H9 (cell line): ENCODE measurements at regions not wholly inside any gene's neighbourhood (a gene's known extent, or its start where the extent isn't known, plus 50 kb on each side); places are given as distances from the start of the nearest gene placed in this dataset.

Experiments
- DNase-seq: peaks from one replicate; pipeline ENCODE4 v3.0.0-alpha.2; 2017
- H2AFZ ChIP-seq: one replicate; pipeline ENCODE4 v1.6.1; 2013; ENCODE audit warnings: mild to moderate bottlenecking, low read length, control low read depth, moderate library complexity
- H2AK5ac ChIP-seq: 2 replicates; pipeline ENCODE4 v1.6.1; 2013; ENCODE audit warnings: low read length, control low read depth, mixed read lengths; ENCODE audit not compliant: insufficient read length
- H2BK120ac ChIP-seq: one replicate; pipeline ENCODE4 v1.6.1; 2013; ENCODE audit warnings: low read depth, mild to moderate bottlenecking, low read length, control low read depth, inconsistent platforms; ENCODE audit not compliant: poor library complexity, severe bottlenecking
- H2BK12ac ChIP-seq: 2 replicates; pipeline ENCODE4 v1.6.1; 2013; ENCODE audit warnings: low read length, control low read depth, mixed read lengths, low read depth; ENCODE audit not compliant: insufficient read length
- H2BK15ac ChIP-seq: 2 replicates; pipeline ENCODE4 v1.6.1; 2013; ENCODE audit warnings: low read depth, low read length, control low read depth
- H2BK20ac ChIP-seq: one replicate; pipeline ENCODE4 v1.6.1; 2013; ENCODE audit warnings: low read depth, mild to moderate bottlenecking, low read length, control low read depth, inconsistent platforms; ENCODE audit not compliant: poor library complexity, severe bottlenecking
- H2BK5ac ChIP-seq: 2 replicates; pipeline ENCODE4 v1.6.1; 2013; ENCODE audit warnings: low read length, control low read depth, mixed read lengths; ENCODE audit not compliant: insufficient read length
- H3K14ac ChIP-seq: 2 replicates; pipeline ENCODE4 v1.6.1; 2013; ENCODE audit warnings: low read length, control low read depth; ENCODE audit not compliant: insufficient read depth
- H3K18ac ChIP-seq: 2 replicates; pipeline ENCODE4 v1.6.1; 2013; ENCODE audit warnings: low read depth, mild to moderate bottlenecking, mixed read lengths, low read length, control low read depth; ENCODE audit not compliant: insufficient read length
- H3K23ac ChIP-seq: 2 replicates; pipeline ENCODE4 v1.6.1; 2013; ENCODE audit warnings: low read length, control low read depth, mixed read lengths, low read depth; ENCODE audit not compliant: insufficient read length
- H3K23me2 ChIP-seq: 2 replicates; pipeline ENCODE4 v1.6.1; 2013; ENCODE audit warnings: low read depth, mild to moderate bottlenecking, mixed read lengths, low read length, control low read depth; ENCODE audit not compliant: insufficient read length, poor library complexity, severe bottlenecking
- H3K27ac ChIP-seq: 2 replicates; pipeline ENCODE4 v1.5.1; 2013; ENCODE audit warnings: low read length, control low read depth, mixed read lengths, low read depth; ENCODE audit not compliant: insufficient read length
- H3K27me3 ChIP-seq: 2 replicates; pipeline ENCODE4 v1.6.1; 2013; ENCODE audit warnings: low read length, control low read depth, inconsistent platforms; ENCODE audit not compliant: insufficient read depth
- H3K4ac ChIP-seq: 2 replicates; pipeline ENCODE4 v1.6.1; 2013; ENCODE audit warnings: low read depth, mild to moderate bottlenecking, control low read depth, inconsistent platforms, low read length, moderate library complexity
- H3K4me1 ChIP-seq: 2 replicates; pipeline ENCODE4 v1.6.1; 2013; ENCODE audit warnings: low read length, control low read depth, inconsistent platforms; ENCODE audit not compliant: insufficient read depth
- H3K4me2 ChIP-seq: 2 replicates; pipeline ENCODE4 v1.6.1; 2013; ENCODE audit warnings: low read length, control low read depth, mixed read lengths; ENCODE audit not compliant: insufficient read length, insufficient read depth
- H3K56ac ChIP-seq: 2 replicates; pipeline ENCODE4 v1.6.1; 2013; ENCODE audit warnings: low read depth, mild to moderate bottlenecking, mixed read lengths, low read length, control low read depth; ENCODE audit not compliant: insufficient read length
- H3K79me1 ChIP-seq: 2 replicates; pipeline ENCODE4 v1.6.1; 2013; ENCODE audit warnings: low read depth, mild to moderate bottlenecking, moderate library complexity, low read length, control low read depth, inconsistent platforms; ENCODE audit not compliant: insufficient read depth, poor library complexity, severe bottlenecking
- H3K79me2 ChIP-seq: 2 replicates; pipeline ENCODE4 v1.6.1; 2013; ENCODE audit warnings: low read length, control low read depth, inconsistent platforms; ENCODE audit not compliant: insufficient read depth
- H3K9ac ChIP-seq: 2 replicates; pipeline ENCODE4 v1.6.1; 2013; ENCODE audit warnings: low read length, control low read depth, mixed read lengths; ENCODE audit not compliant: insufficient read length; ENCODE audit errors: extremely low read depth
- H3K9me3 ChIP-seq: one replicate; pipeline ENCODE4 v1.6.1; 2013; ENCODE audit warnings: low read depth, low read length, inconsistent platforms; ENCODE audit not compliant: control insufficient read depth
- H3T11ph ChIP-seq: one replicate; pipeline ENCODE4 v1.6.1; 2013; ENCODE audit warnings: mild to moderate bottlenecking, low read length, control low read depth, inconsistent platforms
- H4K20me1 ChIP-seq: one replicate; pipeline ENCODE4 v1.6.1; 2013; ENCODE audit not compliant: control insufficient read depth, insufficient read length, insufficient read depth
- H4K5ac ChIP-seq: 2 replicates; pipeline ENCODE4 v1.6.1; 2013; ENCODE audit warnings: low read depth, mild to moderate bottlenecking, mixed read lengths, low read length, control low read depth; ENCODE audit not compliant: insufficient read length
- H4K8ac ChIP-seq: replicated peaks from 2 replicates; pipeline ENCODE4 v1.6.1; 2013; ENCODE audit warnings: low read length, control low read depth, mixed read lengths, low read depth; ENCODE audit not compliant: insufficient read length
- H4K91ac ChIP-seq: 2 replicates; pipeline ENCODE4 v1.6.1; 2013; ENCODE audit warnings: low read depth, mild to moderate bottlenecking, moderate library complexity, mixed read lengths, low read length, control low read depth; ENCODE audit not compliant: insufficient read length
- H3K27ac Mint-ChIP-seq, 3 experiments: 2 replicates in 2 of 3; 3 replicates in 1 of 3; pipeline ENCODE4 v1.8.0; 2020 to 2021; ENCODE audit warnings: mixed read lengths in 3 of 3, mild to moderate bottlenecking in 1 of 3, moderate library complexity in 1 of 3
- H3K27me3 Mint-ChIP-seq: 2 replicates; pipeline ENCODE4 v1.8.0; 2021; ENCODE audit warnings: low read depth, mild to moderate bottlenecking, moderate library complexity, mixed read lengths
- H3K36me3 Mint-ChIP-seq, 3 experiments: 2 replicates in 2 of 3; 3 replicates in 1 of 3; pipeline ENCODE4 v1.8.0; 2020 to 2021; ENCODE audit warnings: low read depth in 3 of 3, mixed read lengths in 3 of 3; ENCODE audit not compliant: insufficient read depth in 1 of 3
- H3K4me1 Mint-ChIP-seq, 2 experiments: 2 replicates each; pipeline ENCODE4 v1.8.0; 2020; ENCODE audit warnings: mixed read lengths in 2 of 2
- H3K4me3 Mint-ChIP-seq, 2 experiments: 2 replicates in 1 of 2; 3 replicates in 1 of 2; pipeline ENCODE4 v1.8.0; 2020 to 2021; ENCODE audit warnings: mild to moderate bottlenecking in 2 of 2, mixed read lengths in 2 of 2, moderate library complexity in 1 of 2
- H3K9me3 Mint-ChIP-seq, 2 experiments: 2 replicates in 1 of 2; 3 replicates in 1 of 2; pipeline ENCODE4 v1.8.0; 2020; ENCODE audit warnings: mild to moderate bottlenecking in 2 of 2, mixed read lengths in 2 of 2, moderate library complexity in 1 of 2
- WGBS: extraction: QIAGEN DNeasy Blood & Tissue Kit; methylation state at CpG from one replicate; pipeline ENCODE4 v1.1.7; 2013; ENCODE audit warnings: missing lambda C conversion rate, low lambda C conversion rate, mixed read lengths; ENCODE audit not compliant: insufficient read length; ENCODE audit errors: extremely low coverage; 5-methylcytosine and 5-hydroxymethylcytosine counted together
- TF ChIP-seq, protein P1 (sequence below): fragments of 200-600 bp; sonication (generic); conservative IDR thresholded peaks from 3 replicates; pipeline ENCODE4 v1.8.0; 2021; ENCODE audit warnings: antibody characterized with exemption, mild to moderate bottlenecking

GRCh38 chr3:80010021-80010571 is 242.3 kb upstream of the ROBO1 start:
- no peaks in the 10 kb centered on the region for H3K23me2 ChIP-seq
- no peaks in the 10 kb centered on the region for H3K79me2 ChIP-seq
- H3K23ac ChIP-seq: no peak overlapping the region
- H3K9me3 Mint-ChIP-seq: no peaks in the 10 kb centered on the region
- H4K8ac ChIP-seq: no peak overlapping the region
- no peak overlapping the region for H3K4me2 ChIP-seq
- no peak overlapping the region for H2AFZ ChIP-seq
- H3T11ph ChIP-seq: no peak overlapping the region
- no peaks in the 10 kb centered on the region for H3K9me3 ChIP-seq
- H3K4ac ChIP-seq: no peak overlapping the region
- no peak overlapping the region for H3K18ac ChIP-seq
- H2BK120ac ChIP-seq: no peak overlapping the region
- no peak overlapping the region for H3K9ac ChIP-seq
- H3K36me3 Mint-ChIP-seq: no peaks in the 10 kb centered on the region
- H3K79me1 ChIP-seq: no peaks in the 10 kb centered on the region
- TF ChIP-seq, protein P1, sequence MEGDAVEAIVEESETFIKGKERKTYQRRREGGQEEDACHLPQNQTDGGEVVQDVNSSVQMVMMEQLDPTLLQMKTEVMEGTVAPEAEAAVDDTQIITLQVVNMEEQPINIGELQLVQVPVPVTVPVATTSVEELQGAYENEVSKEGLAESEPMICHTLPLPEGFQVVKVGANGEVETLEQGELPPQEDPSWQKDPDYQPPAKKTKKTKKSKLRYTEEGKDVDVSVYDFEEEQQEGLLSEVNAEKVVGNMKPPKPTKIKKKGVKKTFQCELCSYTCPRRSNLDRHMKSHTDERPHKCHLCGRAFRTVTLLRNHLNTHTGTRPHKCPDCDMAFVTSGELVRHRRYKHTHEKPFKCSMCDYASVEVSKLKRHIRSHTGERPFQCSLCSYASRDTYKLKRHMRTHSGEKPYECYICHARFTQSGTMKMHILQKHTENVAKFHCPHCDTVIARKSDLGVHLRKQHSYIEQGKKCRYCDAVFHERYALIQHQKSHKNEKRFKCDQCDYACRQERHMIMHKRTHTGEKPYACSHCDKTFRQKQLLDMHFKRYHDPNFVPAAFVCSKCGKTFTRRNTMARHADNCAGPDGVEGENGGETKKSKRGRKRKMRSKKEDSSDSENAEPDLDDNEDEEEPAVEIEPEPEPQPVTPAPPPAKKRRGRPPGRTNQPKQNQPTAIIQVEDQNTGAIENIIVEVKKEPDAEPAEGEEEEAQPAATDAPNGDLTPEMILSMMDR: no peak
- no peak overlapping the region for H2AK5ac ChIP-seq
- H3K27me3 ChIP-seq: no peaks in the 10 kb centered on the region
- no peak overlapping the region for H4K5ac ChIP-seq
- H3K27ac Mint-ChIP-seq: no peak overlapping the region
- H3K27me3 Mint-ChIP-seq: no peaks in the 10 kb centered on the region
- H4K20me1 ChIP-seq: no peaks in the 10 kb centered on the region
- H2BK20ac ChIP-seq: no peak overlapping the region
- no peak overlapping the region for H2BK12ac ChIP-seq
- H2BK5ac ChIP-seq: no peak overlapping the region
- WGBS: no CpG with 5 or more reads among the region's 2 CpGs
- H2BK15ac ChIP-seq: no peak overlapping the region
- no peak overlapping the region for H4K91ac ChIP-seq
- H3K56ac ChIP-seq: no peak overlapping the region
- H3K4me1 ChIP-seq: no peaks in the 10 kb centered on the region
- DNase-seq: no peak
- H3K14ac ChIP-seq: no peak overlapping the region
- H3K27ac ChIP-seq: no peak overlapping the region
- no peak overlapping the region for H3K4me3 Mint-ChIP-seq
- peaks cover 3 to 4% of the 10 kb centered on the region in 2 experiments; a peak in 2 of 4 replicates for H3K4me1 Mint-ChIP-seq
